GM18867 (cell line): ENCODE measurements at regions not wholly inside any gene's neighbourhood (a gene's known extent, or its start where the extent isn't known, plus 50 kb on each side); places are given as distances from the start of the nearest gene placed in this dataset.
"Not testable (repeated sequence)": the region's sequence is repeated elsewhere in the genome, so short reads cannot be mapped to it uniquely, and the experiment has no call there.

ENCODE experiments used
- ATAC-seq: cut with Tn5 transposase; IDR thresholded peaks from one replicate; pipeline ENCODE4 v1.9.1; 2021; ENCODE audit warnings: mild to moderate bottlenecking, moderate library complexity; ENCODE audit not compliant: unreplicated experiment

- ATAC-seq, result no peak
Observed at GRCh38 chr9:38134611-38135237, 65.7 kb upstream of the SHB start.

- no peak for ATAC-seq
Observed at GRCh38 chr9:38133595-38133994, 64.6 kb upstream of the SHB start.

- ATAC-seq, result no peak
Observed at GRCh38 chr9:38132956-38133355, 63.9 kb upstream of the SHB start.

GRCh38 chr9:38131729-38132128 lies 62.7 kb upstream of the SHB start:
- ATAC-seq, result no peak

- ATAC-seq, result no peak
Observed at GRCh38 chr9:38130724-38131123, 61.7 kb upstream of the SHB start.

GRCh38 chr9:38129366-38129765 lies 60.3 kb upstream of the SHB start:
- ATAC-seq, result no peak

GRCh38 chr9:38128752-38129270 lies 59.8 kb upstream of the SHB start:
- no peak for ATAC-seq

- ATAC-seq, result no peak
Observed at GRCh38 chr9:38127271-38127839, 58.3 kb upstream of the SHB start.

- no peak for ATAC-seq
Observed at GRCh38 chr9:38126730-38127129, 57.7 kb upstream of the SHB start.

GRCh38 chr9:38125889-38126288 lies 56.9 kb upstream of the SHB start:
- ATAC-seq, result no peak

- ATAC-seq, result not testable (repeated sequence)
Observed at GRCh38 chr9:38123359-38123758, 54.3 kb upstream of the SHB start.

GRCh38 chr9:38120961-38121360 lies 51.9 kb upstream of the SHB start:
- no peak for ATAC-seq

- ATAC-seq, result no peak
Observed at GRCh38 chr9:38119560-38120236, 50.7 kb upstream of the SHB start.

- no peak for ATAC-seq
Observed at GRCh38 chr9:38118862-38119438, 49.9 kb upstream of the SHB start.
